ENCODE measurements at regions not wholly inside any gene's neighbourhood (a gene's known extent, or its start where the extent isn't known, plus 50 kb on each side); places are given as distances from the start of the nearest gene placed in this dataset.

DNA sequence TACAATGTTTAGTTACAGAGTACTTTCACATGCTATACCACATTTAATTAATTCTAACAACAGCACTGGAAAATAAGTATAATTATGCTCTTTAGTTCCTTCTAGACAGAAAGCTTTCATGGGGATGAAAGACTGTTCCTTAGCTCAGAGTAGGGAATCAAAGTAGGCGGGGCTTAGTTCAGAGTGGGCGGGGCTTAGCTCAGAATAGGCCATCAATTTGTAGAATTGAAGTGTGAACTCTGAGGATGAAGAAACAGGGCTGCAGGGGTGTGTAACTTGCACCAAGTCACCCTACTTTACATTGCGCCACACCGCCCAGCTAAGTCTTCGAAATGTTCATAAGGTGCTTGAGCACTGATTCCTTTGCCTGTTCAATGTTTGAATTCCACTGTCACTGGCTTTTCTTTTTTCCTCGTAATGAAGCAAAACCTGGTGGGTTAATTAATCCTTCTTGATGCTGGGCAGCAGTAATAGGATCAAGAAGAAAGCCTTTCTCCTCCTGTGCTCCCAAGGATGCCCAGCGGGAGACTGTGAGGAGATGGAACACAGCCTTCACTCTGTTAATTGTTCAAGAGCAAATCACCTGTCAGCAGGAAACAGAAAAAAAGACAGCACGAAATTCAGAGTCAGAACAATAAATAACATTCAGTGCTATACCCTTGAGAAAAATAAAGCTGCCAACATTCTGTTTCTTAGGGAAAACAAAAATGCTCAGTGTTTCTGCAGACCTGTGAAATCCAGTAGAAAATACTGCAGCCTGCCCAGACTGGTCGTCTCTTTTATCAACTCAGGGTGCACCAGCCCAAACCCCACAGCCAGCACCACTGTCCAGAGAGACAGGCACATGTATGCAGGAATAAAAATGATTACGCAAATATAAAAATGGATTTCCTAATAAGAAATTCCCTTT, 66.5 kb upstream of the CAMK1G start:
- no peak for TF ChIP-seq POLR2A (IDR thresholded peaks at IDR 0.05)
- TF ChIP-seq, protein P1, sequence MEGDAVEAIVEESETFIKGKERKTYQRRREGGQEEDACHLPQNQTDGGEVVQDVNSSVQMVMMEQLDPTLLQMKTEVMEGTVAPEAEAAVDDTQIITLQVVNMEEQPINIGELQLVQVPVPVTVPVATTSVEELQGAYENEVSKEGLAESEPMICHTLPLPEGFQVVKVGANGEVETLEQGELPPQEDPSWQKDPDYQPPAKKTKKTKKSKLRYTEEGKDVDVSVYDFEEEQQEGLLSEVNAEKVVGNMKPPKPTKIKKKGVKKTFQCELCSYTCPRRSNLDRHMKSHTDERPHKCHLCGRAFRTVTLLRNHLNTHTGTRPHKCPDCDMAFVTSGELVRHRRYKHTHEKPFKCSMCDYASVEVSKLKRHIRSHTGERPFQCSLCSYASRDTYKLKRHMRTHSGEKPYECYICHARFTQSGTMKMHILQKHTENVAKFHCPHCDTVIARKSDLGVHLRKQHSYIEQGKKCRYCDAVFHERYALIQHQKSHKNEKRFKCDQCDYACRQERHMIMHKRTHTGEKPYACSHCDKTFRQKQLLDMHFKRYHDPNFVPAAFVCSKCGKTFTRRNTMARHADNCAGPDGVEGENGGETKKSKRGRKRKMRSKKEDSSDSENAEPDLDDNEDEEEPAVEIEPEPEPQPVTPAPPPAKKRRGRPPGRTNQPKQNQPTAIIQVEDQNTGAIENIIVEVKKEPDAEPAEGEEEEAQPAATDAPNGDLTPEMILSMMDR (IDR thresholded peaks at IDR 0.05): no peak
